Neural progenitor cell (in vitro differentiated cells): ENCODE measurements at regions not wholly inside any gene's neighbourhood (a gene's known extent, or its start where the extent isn't known, plus 50 kb on each side); places are given as distances from the start of the nearest gene placed in this dataset.

Source experiments
- DNase-seq: peaks from one replicate; pipeline ENCODE4 v3.0.0-alpha.2; 2016; ENCODE audit warnings: low spot score
- H2AFZ ChIP-seq: fragments of 200-600 bp; sonication (generic); replicated peaks from 2 replicates; pipeline ENCODE4 v1.6.1; 2016; ENCODE audit warnings: antibody characterized with exemption
- H3F3A ChIP-seq: fragments of 200-600 bp; sonication (generic); 2 replicates; pipeline ENCODE4 v1.6.1; 2016; ENCODE audit warnings: antibody characterized with exemption, low read depth
- H3K27ac ChIP-seq: fragments of 200-600 bp; sonication (generic); 2 replicates; pipeline ENCODE4 v1.5.1; 2016; ENCODE audit warnings: mild to moderate bottlenecking
- H3K27me3 ChIP-seq: fragments of 200-600 bp; sonication (generic); 2 replicates; pipeline ENCODE4 v1.6.1; 2016; ENCODE audit warnings: mild to moderate bottlenecking, moderate library complexity
- H3K36me3 ChIP-seq: fragments of 200-600 bp; sonication (generic); 2 replicates; pipeline ENCODE4 v1.5.1; 2016
- H3K4me1 ChIP-seq: fragments of 200-600 bp; sonication (generic); 2 replicates; pipeline ENCODE4 v1.6.1; 2016; ENCODE audit warnings: mixed run types
- H3K4me2 ChIP-seq: fragments of 200-600 bp; sonication (generic); 2 replicates; pipeline ENCODE4 v1.6.1; 2016
- H3K4me3 ChIP-seq: fragments of 200-600 bp; sonication (generic); 2 replicates; pipeline ENCODE4 v1.5.1; 2016
- H3K79me2 ChIP-seq: fragments of 200-600 bp; sonication (generic); 2 replicates; pipeline ENCODE4 v1.6.1; 2016; ENCODE audit warnings: low read depth
- H3K9ac ChIP-seq: fragments of 200-600 bp; sonication (generic); 2 replicates; pipeline ENCODE4 v1.6.1; 2016
- H3K9me3 ChIP-seq: fragments of 200-600 bp; sonication (generic); 2 replicates; pipeline ENCODE4 v1.5.1; 2016; ENCODE audit warnings: low read depth
- H4K20me1 ChIP-seq: fragments of 200-600 bp; sonication (generic); 2 replicates; pipeline ENCODE4 v1.6.1; 2016; ENCODE audit warnings: low read depth
- H3K27ac Mint-ChIP-seq: 3 replicates; pipeline ENCODE4 v1.8.0; 2021; ENCODE audit warnings: mixed read lengths
- H3K27me3 Mint-ChIP-seq: 2 replicates; pipeline ENCODE4 v1.8.0; 2022; ENCODE audit warnings: low read depth, mild to moderate bottlenecking, inconsistent platforms, moderate library complexity, mixed read lengths; ENCODE audit not compliant: insufficient read depth
- H3K36me3 Mint-ChIP-seq: 3 replicates; pipeline ENCODE4 v1.8.0; 2021; ENCODE audit warnings: mixed read lengths
- H3K4me1 Mint-ChIP-seq: 3 replicates; pipeline ENCODE4 v1.8.0; 2021; ENCODE audit warnings: mixed read lengths
- H3K4me3 Mint-ChIP-seq: 3 replicates; pipeline ENCODE4 v1.8.0; 2021; ENCODE audit warnings: mild to moderate bottlenecking, moderate library complexity, mixed read lengths
- H3K9me3 Mint-ChIP-seq: 3 replicates; pipeline ENCODE4 v1.8.0; 2020; ENCODE audit warnings: mixed read lengths
- EZH2 ChIP-seq: fragments of 200-600 bp; sonication (generic); IDR thresholded peaks from 2 replicates; pipeline ENCODE4 v1.6.1; 2017; ENCODE audit warnings: antibody characterized with exemption, mild to moderate bottlenecking, moderate library complexity
- EZH2phosphoT487 ChIP-seq: fragments of 200-600 bp; sonication (generic); IDR thresholded peaks from 2 replicates; pipeline ENCODE4 v1.6.1; 2017; ENCODE audit warnings: antibody characterized with exemption
- TF ChIP-seq, protein P1 (sequence below): fragments of 200-600 bp; sonication (generic); IDR thresholded peaks from 2 replicates; pipeline ENCODE4 v1.5.1; 2017; ENCODE audit warnings: antibody characterized with exemption, mild to moderate bottlenecking

- no peak overlapping the region for H3K4me2 ChIP-seq
- H3K9me3 Mint-ChIP-seq, result no peaks in the 10 kb centered on the region
- H3K4me1 Mint-ChIP-seq, result no peaks in the 10 kb centered on the region
- no peak overlapping the region for H3K9ac ChIP-seq
- H4K20me1 ChIP-seq, result no peaks in the 10 kb centered on the region
- no peaks in the 10 kb centered on the region for H3F3A ChIP-seq
- no peaks in the 10 kb centered on the region for H3K9me3 ChIP-seq
- no peak overlapping the region for H3K4me3 ChIP-seq
- no peak for DNase-seq
- H3K4me1 ChIP-seq, result peaks cover 7% of the 10 kb centered on the region
- H3K27me3 ChIP-seq, result no peaks in the 10 kb centered on the region
- no peaks in the 10 kb centered on the region for H3K36me3 ChIP-seq
- no peak for TF ChIP-seq EZH2
- no peak for TF ChIP-seq EZH2phosphoT487
- TF ChIP-seq, protein P1, sequence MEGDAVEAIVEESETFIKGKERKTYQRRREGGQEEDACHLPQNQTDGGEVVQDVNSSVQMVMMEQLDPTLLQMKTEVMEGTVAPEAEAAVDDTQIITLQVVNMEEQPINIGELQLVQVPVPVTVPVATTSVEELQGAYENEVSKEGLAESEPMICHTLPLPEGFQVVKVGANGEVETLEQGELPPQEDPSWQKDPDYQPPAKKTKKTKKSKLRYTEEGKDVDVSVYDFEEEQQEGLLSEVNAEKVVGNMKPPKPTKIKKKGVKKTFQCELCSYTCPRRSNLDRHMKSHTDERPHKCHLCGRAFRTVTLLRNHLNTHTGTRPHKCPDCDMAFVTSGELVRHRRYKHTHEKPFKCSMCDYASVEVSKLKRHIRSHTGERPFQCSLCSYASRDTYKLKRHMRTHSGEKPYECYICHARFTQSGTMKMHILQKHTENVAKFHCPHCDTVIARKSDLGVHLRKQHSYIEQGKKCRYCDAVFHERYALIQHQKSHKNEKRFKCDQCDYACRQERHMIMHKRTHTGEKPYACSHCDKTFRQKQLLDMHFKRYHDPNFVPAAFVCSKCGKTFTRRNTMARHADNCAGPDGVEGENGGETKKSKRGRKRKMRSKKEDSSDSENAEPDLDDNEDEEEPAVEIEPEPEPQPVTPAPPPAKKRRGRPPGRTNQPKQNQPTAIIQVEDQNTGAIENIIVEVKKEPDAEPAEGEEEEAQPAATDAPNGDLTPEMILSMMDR, result no peak
- no peak overlapping the region for H3K27ac ChIP-seq
- H3K4me3 Mint-ChIP-seq, result no peak overlapping the region
- no peak overlapping the region for H3K27ac Mint-ChIP-seq
- H3K27me3 Mint-ChIP-seq, result peaks cover 2% of the 10 kb centered on the region
- no peak overlapping the region for H2AFZ ChIP-seq
- no peaks in the 10 kb centered on the region for H3K36me3 Mint-ChIP-seq
- H3K79me2 ChIP-seq, result no peaks in the 10 kb centered on the region
Measured at GRCh38 chr5:96147866-96148265, 186.2 kb upstream of the ELL2 start.

DNA sequence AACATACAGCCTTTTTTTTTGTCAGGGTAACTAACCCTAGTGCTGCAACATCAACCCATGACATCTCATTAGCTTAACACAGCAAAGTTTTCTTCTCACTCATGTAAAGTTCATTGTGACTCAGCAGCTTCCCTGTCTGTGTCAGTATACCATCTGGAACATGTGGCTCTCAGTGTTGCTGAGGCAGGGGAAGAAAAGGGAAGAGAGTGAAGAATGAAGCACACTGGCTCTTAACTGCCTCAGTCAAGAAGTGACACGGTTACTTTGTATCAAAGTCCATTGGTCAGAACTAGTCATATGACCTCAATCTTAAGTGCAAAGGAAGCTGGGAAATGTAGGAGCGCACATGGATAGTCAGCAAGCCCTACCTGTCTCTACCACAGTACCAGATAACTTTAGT lies 185.0 kb upstream of the ELL2 start:
- Histone ChIP-seq H3K27me3 (no peaks in the 10 kb centered on the region), H3K36me3 (no peaks in the 10 kb centered on the region), H3K4me3 (no peak overlapping the region), H3F3A (no peaks in the 10 kb centered on the region), H3K79me2 (no peaks in the 10 kb centered on the region), H3K9me3 (no peaks in the 10 kb centered on the region), H2AFZ (no peak overlapping the region), H3K27ac (no peak overlapping the region), H3K4me2 (no peak overlapping the region), H3K4me1 (peaks cover 7% of the 10 kb centered on the region), H3K9ac (no peak overlapping the region), H4K20me1 (no peaks in the 10 kb centered on the region)
- Mint-ChIP-seq H3K27ac (no peak overlapping the region), H3K4me3 (no peak overlapping the region), H3K27me3 (peaks cover 2% of the 10 kb centered on the region), H3K4me1 (no peaks in the 10 kb centered on the region), H3K36me3 (no peaks in the 10 kb centered on the region), H3K9me3 (no peaks in the 10 kb centered on the region)
- TF ChIP-seq EZH2, result no peak
- TF ChIP-seq, protein P1, result no peak
- TF ChIP-seq EZH2phosphoT487, result no peak
- DNase-seq, result no peak

GRCh38 chr5:96144289-96144688 lies 182.6 kb upstream of the ELL2 start:
- H3K36me3 Mint-ChIP-seq, result no peaks in the 10 kb centered on the region
- TF ChIP-seq EZH2, result no peak
- TF ChIP-seq, protein P1, result no peak
- no peak for TF ChIP-seq EZH2phosphoT487
- no peak overlapping the region for H3K4me3 ChIP-seq
- H2AFZ ChIP-seq, result no peak overlapping the region
- no peak overlapping the region for H3K9ac ChIP-seq
- peaks cover 7% of the 10 kb centered on the region for H3K4me1 ChIP-seq
- no peaks in the 10 kb centered on the region for H3K27me3 ChIP-seq
- H3K79me2 ChIP-seq, result no peaks in the 10 kb centered on the region
- no peaks in the 10 kb centered on the region for H3K4me1 Mint-ChIP-seq
- H3F3A ChIP-seq, result no peaks in the 10 kb centered on the region
- DNase-seq, result peak; percentile 17
- H3K27ac Mint-ChIP-seq, result no peak overlapping the region
- no peaks in the 10 kb centered on the region for H3K9me3 Mint-ChIP-seq
- H3K9me3 ChIP-seq, result no peaks in the 10 kb centered on the region
- no peak overlapping the region for H3K4me3 Mint-ChIP-seq
- no peaks in the 10 kb centered on the region for H3K36me3 ChIP-seq
- no peak overlapping the region for H3K27ac ChIP-seq
- no peak overlapping the region for H3K4me2 ChIP-seq
- peaks cover 2% of the 10 kb centered on the region for H3K27me3 Mint-ChIP-seq
- H4K20me1 ChIP-seq, result no peaks in the 10 kb centered on the region

- H3K27me3 ChIP-seq, result no peaks in the 10 kb centered on the region
- no peaks in the 10 kb centered on the region for H3K36me3 ChIP-seq
- no peak overlapping the region for H3K27ac ChIP-seq
- H3K4me2 ChIP-seq, result no peak overlapping the region
- no peak for DNase-seq
- H3K27me3 Mint-ChIP-seq, result peaks cover 2% of the 10 kb centered on the region
- no peaks in the 10 kb centered on the region for H3K79me2 ChIP-seq
- no peaks in the 10 kb centered on the region for H3F3A ChIP-seq
- H3K4me3 ChIP-seq, result no peak overlapping the region
- H3K4me1 Mint-ChIP-seq, result no peaks in the 10 kb centered on the region
- no peaks in the 10 kb centered on the region for H3K9me3 ChIP-seq
- TF ChIP-seq EZH2 (no peak), EZH2phosphoT487 (no peak)
- TF ChIP-seq, protein P1, result no peak
- no peaks in the 10 kb centered on the region for H4K20me1 ChIP-seq
- no peak overlapping the region for H3K9ac ChIP-seq
- no peak overlapping the region for H3K4me3 Mint-ChIP-seq
- peaks cover 7% of the 10 kb centered on the region for H3K4me1 ChIP-seq
- H3K9me3 Mint-ChIP-seq, result no peaks in the 10 kb centered on the region
- H3K27ac Mint-ChIP-seq, result no peak overlapping the region
- H2AFZ ChIP-seq, result no peak overlapping the region
- no peaks in the 10 kb centered on the region for H3K36me3 Mint-ChIP-seq
Measured at GRCh38 chr5:96143450-96143849, 181.8 kb upstream of the ELL2 start.
